Keratinocyte (primary cell): ENCODE measurements at regions not wholly inside any gene's neighbourhood (a gene's known extent, or its start where the extent isn't known, plus 50 kb on each side); places are given as distances from the start of the nearest gene placed in this dataset.

Source experiments
- DNase-seq: peaks from one replicate; pipeline ENCODE4 v3.0.0-alpha.2; 2011; ENCODE audit warnings: low read depth, missing footprints, low spot score
- FAIRE-seq: peaks from 2 replicates; lab custom pipeline; 2011; peaks lifted over from hg19 to GRCh38; lab: Jason Lieb, UNC
- H2AFZ ChIP-seq: 2 replicates; pipeline ENCODE4 v1.6.0; 2012; ENCODE audit warnings: low read length, control low read depth, inconsistent platforms; ENCODE audit not compliant: control insufficient read depth
- H3K27ac ChIP-seq: 2 replicates; pipeline ENCODE4 v1.5.1; 2011; ENCODE audit warnings: low read length; ENCODE audit not compliant: control insufficient read depth, insufficient read depth
- H3K27me3 ChIP-seq: 3 replicates; pipeline ENCODE4 v1.6.0; 2011; ENCODE audit warnings: low read length; ENCODE audit not compliant: control insufficient read depth, insufficient read depth; ENCODE audit errors: extremely low read depth
- H3K36me3 ChIP-seq, 2 experiments: 2 replicates in 1 of 2; 3 replicates in 1 of 2; pipeline ENCODE4 v1.5.1; 2011; ENCODE audit warnings: low read length in 2 of 2, mild to moderate bottlenecking in 1 of 2; ENCODE audit not compliant: control insufficient read depth in 2 of 2, insufficient read depth in 2 of 2; ENCODE audit errors: extremely low read depth in 1 of 2
- H3K4me1 ChIP-seq: 3 replicates; pipeline ENCODE4 v1.5.1; 2011; ENCODE audit warnings: low read length; ENCODE audit not compliant: control insufficient read depth, insufficient read depth; ENCODE audit errors: extremely low read depth
- H3K4me2 ChIP-seq: 3 replicates; pipeline ENCODE4 v1.6.0; 2011; ENCODE audit warnings: low read depth, low read length; ENCODE audit not compliant: control insufficient read depth, insufficient read depth; ENCODE audit errors: extremely low read depth
- H3K4me3 ChIP-seq, 3 experiments: fragments of 200-600 bp in 1 of 3; sonication (generic) in 1 of 3; 2 replicates in 2 of 3; 3 replicates in 1 of 3; pipeline ENCODE4 v1.5.1; 2011 to 2016; ENCODE audit warnings: low read length in 3 of 3, mild to moderate bottlenecking in 3 of 3, control low read depth in 2 of 3, inconsistent platforms in 1 of 3, low read depth in 1 of 3, mixed read lengths in 1 of 3, mixed run types in 1 of 3, moderate library complexity in 1 of 3; ENCODE audit not compliant: control insufficient read depth in 2 of 3, insufficient read depth in 2 of 3; ENCODE audit errors: extremely low read depth in 1 of 3
- H3K79me2 ChIP-seq: 2 replicates; pipeline ENCODE4 v1.6.0; 2012; ENCODE audit warnings: low read length; ENCODE audit not compliant: control insufficient read depth, insufficient read depth
- H3K9ac ChIP-seq: 3 replicates; pipeline ENCODE4 v1.6.0; 2011; ENCODE audit warnings: low read length; ENCODE audit not compliant: control insufficient read depth, insufficient read depth; ENCODE audit errors: extremely low read depth
- H3K9me1 ChIP-seq: 3 replicates; pipeline ENCODE4 v1.6.0; 2011; ENCODE audit warnings: low read length; ENCODE audit not compliant: control insufficient read depth, insufficient read depth; ENCODE audit errors: extremely low read depth
- H3K9me3 ChIP-seq: 2 replicates; pipeline ENCODE4 v1.5.1; 2012; ENCODE audit warnings: low read depth, low read length; ENCODE audit not compliant: control insufficient read depth
- H4K20me1 ChIP-seq: 3 replicates; pipeline ENCODE4 v1.6.0; 2011; ENCODE audit warnings: low read length; ENCODE audit not compliant: control insufficient read depth, insufficient read depth; ENCODE audit errors: extremely low read depth
- EZH2 ChIP-seq: IDR thresholded peaks from one replicate; pipeline ENCODE4 v1.6.1; 2012; ENCODE audit warnings: inconsistent platforms, mild to moderate bottlenecking, low read length, moderate library complexity
- dilution Hi-C: fragments of 300-500 bp; cut with MboI; formaldehyde crosslinking; loops from one replicate; pipeline ENCODE4 v1.7.0; 2020; ENCODE audit warnings: low sequenced_read_pairs; ENCODE audit not compliant: extremely low pct_ligation_motif_present
- TF ChIP-seq, protein P1 (sequence below), 3 experiments: IDR thresholded peaks in 1 of 3; conservative IDR thresholded peaks in 1 of 3; optimal IDR thresholded peaks in 1 of 3; 2 replicates in 2 of 3; 3 replicates in 1 of 3; pipeline versions ENCODE3 to v1.5.1; 2011; ENCODE audit warnings: low read length in 3 of 3, mild to moderate bottlenecking in 3 of 3, moderate library complexity in 2 of 3, control low read depth in 1 of 3, inconsistent platforms in 1 of 3; ENCODE audit not compliant: insufficient read depth in 2 of 3; ENCODE audit errors: extremely low read depth in 1 of 3

DNA sequence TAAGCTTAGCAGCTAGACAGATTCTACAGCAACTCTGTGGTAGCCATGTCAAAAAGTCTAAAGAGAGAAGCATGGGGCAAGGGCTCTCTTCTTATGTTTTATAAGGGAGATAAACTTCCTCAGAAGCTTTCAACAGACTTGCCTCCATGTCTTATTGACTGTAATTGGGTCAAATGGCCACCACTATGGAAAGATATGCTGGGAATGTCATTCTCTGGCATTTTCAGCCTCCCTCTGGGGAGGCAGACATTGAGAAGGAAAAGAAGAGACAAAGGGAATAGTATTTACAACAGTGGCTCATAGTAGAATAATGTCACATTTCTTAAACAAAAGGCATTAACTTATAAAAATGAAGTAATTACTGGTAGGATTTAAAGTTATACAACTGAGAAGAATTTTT is 1964.5 kb upstream of the PIK3C3 start:
- H3K9me1 ChIP-seq = no peaks in the 10 kb centered on the region
- H3K36me3 ChIP-seq = no peaks in the 10 kb centered on the region
- no peaks in the 10 kb centered on the region for H3K27me3 ChIP-seq
- no peaks in the 10 kb centered on the region for H4K20me1 ChIP-seq
- H3K9ac ChIP-seq = no peak overlapping the region
- no peak overlapping the region for H2AFZ ChIP-seq
- H3K9me3 ChIP-seq = no peaks in the 10 kb centered on the region
- H3K27ac ChIP-seq = no peak overlapping the region
- TF ChIP-seq EZH2 = no peak
- TF ChIP-seq, protein P1, sequence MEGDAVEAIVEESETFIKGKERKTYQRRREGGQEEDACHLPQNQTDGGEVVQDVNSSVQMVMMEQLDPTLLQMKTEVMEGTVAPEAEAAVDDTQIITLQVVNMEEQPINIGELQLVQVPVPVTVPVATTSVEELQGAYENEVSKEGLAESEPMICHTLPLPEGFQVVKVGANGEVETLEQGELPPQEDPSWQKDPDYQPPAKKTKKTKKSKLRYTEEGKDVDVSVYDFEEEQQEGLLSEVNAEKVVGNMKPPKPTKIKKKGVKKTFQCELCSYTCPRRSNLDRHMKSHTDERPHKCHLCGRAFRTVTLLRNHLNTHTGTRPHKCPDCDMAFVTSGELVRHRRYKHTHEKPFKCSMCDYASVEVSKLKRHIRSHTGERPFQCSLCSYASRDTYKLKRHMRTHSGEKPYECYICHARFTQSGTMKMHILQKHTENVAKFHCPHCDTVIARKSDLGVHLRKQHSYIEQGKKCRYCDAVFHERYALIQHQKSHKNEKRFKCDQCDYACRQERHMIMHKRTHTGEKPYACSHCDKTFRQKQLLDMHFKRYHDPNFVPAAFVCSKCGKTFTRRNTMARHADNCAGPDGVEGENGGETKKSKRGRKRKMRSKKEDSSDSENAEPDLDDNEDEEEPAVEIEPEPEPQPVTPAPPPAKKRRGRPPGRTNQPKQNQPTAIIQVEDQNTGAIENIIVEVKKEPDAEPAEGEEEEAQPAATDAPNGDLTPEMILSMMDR (optimal IDR thresholded peaks at IDR 0.05 in 1 of 3, IDR thresholded peaks at IDR 0.05 in 1 of 3, conservative IDR thresholded peaks at IDR 0.05 in 1 of 3; ENCODE audit: extremely low read depth in 1 of 3, insufficient read depth in 2 of 3, low read length in 3 of 3) = no peak
- H3K4me2 ChIP-seq = no peak overlapping the region
- no peaks in the 10 kb centered on the region for H3K4me1 ChIP-seq
- H3K79me2 ChIP-seq = no peaks in the 10 kb centered on the region
- no peak overlapping the region for H3K4me3 ChIP-seq
- dilution Hi-C loops = no loop called here
- DNase-seq (no peak), FAIRE-seq (no peak)

DNA sequence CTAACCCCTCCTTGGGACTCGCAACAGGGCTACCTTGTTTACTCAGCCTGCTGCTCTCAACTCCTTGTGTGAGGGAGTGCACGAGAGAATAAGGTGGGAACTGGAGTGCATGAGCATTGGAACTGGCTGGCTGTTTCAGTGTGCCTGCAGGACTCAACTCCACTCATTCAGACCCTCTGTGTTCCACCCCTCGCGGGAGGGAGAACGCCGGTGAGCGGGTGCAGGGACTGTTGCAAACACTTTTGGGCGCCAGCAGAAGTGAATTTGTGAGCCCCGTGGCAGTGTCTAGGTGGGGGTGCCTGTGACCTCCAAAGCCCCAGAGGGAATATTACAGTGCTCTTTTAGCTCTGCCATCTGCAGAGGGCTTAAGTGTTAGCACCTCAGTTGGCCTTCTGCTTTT is 1978.3 kb upstream of the PIK3C3 start:
- H3K9me3 ChIP-seq = no peaks in the 10 kb centered on the region
- H3K27ac ChIP-seq = no peak overlapping the region
- H3K9ac ChIP-seq = no peak overlapping the region
- H3K9me1 ChIP-seq = no peaks in the 10 kb centered on the region
- dilution Hi-C loops = no loop called here
- H2AFZ ChIP-seq = no peak overlapping the region
- no peaks in the 10 kb centered on the region for H3K4me1 ChIP-seq
- no peaks in the 10 kb centered on the region for H4K20me1 ChIP-seq
- H3K36me3 ChIP-seq = no peaks in the 10 kb centered on the region
- no peaks in the 10 kb centered on the region for H3K27me3 ChIP-seq
- no peak overlapping the region for H3K4me3 ChIP-seq
- no peak for DNase-seq
- H3K4me2 ChIP-seq = no peak overlapping the region
- no peaks in the 10 kb centered on the region for H3K79me2 ChIP-seq
- TF ChIP-seq, protein P1 (optimal IDR thresholded peaks at IDR 0.05 in 1 of 3, IDR thresholded peaks at IDR 0.05 in 1 of 3, conservative IDR thresholded peaks at IDR 0.05 in 1 of 3; ENCODE audit: extremely low read depth in 1 of 3, insufficient read depth in 2 of 3, low read length in 3 of 3) = no peak
- no peak for TF ChIP-seq EZH2
- FAIRE-seq = no peak
